D721Med (cell line): ENCODE measurements at regions not wholly inside any gene's neighbourhood (a gene's known extent, or its start where the extent isn't known, plus 50 kb on each side); places are given as distances from the start of the nearest gene placed in this dataset.
"Not testable (repeated sequence)": the region's sequence is repeated elsewhere in the genome, so short reads cannot be mapped to it uniquely, and the experiment has no call there.

Experiments
- DNase-seq: peaks from one replicate; pipeline ENCODE4 v3.0.0; 2011; ENCODE audit warnings: low spot score; ENCODE audit not compliant: insufficient read length
- FAIRE-seq: peaks from 2 replicates; lab custom pipeline; 2011; peaks lifted over from hg19 to GRCh38; lab: Jason Lieb, UNC
- TF ChIP-seq, protein P1 (sequence below): IDR thresholded peaks from 2 replicates; pipeline ENCODE4 v1.5.1; 2012; ENCODE audit warnings: mild to moderate bottlenecking, control low read depth; ENCODE audit not compliant: insufficient read depth; ENCODE audit errors: missing control alignments

DNA sequence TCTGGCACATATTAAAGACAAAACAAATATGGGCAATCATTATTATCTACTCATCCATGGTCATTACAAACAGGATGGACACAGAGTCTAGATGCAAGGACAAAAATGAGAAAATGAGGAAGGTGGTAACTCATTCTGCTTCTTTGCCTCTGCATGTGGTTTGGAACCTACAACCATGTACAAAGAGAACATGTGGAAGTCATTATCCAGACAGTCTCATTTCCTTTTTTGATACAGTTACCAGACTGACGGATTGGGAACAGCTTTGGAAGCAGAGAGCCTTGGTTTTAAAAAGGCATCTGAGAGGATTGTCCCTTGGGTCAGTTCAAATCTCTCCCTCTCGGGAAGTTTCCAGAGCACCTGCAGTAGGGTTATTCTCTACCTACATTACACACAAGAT is 433.4 kb upstream of the TNC start:
- no peak for FAIRE-seq
- TF ChIP-seq, protein P1, sequence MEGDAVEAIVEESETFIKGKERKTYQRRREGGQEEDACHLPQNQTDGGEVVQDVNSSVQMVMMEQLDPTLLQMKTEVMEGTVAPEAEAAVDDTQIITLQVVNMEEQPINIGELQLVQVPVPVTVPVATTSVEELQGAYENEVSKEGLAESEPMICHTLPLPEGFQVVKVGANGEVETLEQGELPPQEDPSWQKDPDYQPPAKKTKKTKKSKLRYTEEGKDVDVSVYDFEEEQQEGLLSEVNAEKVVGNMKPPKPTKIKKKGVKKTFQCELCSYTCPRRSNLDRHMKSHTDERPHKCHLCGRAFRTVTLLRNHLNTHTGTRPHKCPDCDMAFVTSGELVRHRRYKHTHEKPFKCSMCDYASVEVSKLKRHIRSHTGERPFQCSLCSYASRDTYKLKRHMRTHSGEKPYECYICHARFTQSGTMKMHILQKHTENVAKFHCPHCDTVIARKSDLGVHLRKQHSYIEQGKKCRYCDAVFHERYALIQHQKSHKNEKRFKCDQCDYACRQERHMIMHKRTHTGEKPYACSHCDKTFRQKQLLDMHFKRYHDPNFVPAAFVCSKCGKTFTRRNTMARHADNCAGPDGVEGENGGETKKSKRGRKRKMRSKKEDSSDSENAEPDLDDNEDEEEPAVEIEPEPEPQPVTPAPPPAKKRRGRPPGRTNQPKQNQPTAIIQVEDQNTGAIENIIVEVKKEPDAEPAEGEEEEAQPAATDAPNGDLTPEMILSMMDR: no peak
- DNase-seq: no peak

DNA sequence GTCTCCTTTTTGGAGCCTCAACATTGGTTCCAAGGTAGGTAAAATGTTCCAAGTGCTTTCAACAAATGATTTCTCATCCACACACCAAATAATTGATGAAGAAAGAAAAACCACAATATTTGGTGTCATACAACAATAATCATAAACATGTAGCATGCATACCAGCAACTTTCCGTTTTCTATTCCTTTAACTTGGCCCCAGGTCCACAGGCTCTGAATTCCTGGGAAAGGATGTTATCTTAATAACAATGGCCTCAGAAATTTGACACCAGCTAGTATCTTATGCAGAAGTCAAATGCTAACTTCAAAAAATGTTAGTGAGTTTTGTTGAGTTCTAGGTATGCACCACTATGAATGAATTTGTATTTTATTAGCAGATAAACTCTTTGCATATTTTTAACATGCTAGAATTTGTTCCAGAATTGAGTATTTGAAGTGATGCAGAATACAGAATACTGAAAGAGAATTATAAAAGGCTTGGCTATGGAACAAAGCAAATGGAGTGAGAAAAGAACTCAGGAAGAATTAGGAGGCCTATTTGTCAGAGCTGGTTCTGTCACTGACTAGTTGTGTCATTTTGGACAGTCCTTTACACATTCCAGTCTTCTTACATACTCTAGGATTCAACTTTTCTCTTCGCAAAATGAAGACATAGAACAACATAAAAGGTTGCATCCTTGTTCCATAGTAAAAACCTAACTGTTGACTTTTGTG is 435.3 kb upstream of the TNC start:
- no peak for DNase-seq
- TF ChIP-seq, protein P1: no peak
- no peak for FAIRE-seq

DNA sequence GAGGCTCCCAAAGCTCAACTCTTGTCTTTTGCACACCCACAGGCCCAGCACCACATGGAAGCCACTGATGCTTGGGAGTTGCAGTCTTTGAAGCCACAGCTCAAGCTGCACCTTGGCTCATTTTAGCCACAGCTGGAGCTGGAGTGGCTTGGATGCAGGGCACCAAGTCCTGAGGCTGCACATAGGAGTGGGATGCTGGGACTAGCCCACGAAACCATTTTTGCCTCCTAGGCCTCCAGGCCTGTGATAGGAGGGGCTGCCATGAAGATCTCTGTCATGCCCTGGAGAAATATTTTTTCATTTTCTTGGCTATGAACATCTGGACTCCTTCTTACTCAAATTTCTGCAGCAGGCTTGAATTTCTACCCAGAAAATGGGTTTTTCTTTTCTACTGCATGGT is 438.5 kb upstream of the TNC start:
- TF ChIP-seq, protein P1: no peak
- DNase-seq (no peak), FAIRE-seq (no peak)

DNA sequence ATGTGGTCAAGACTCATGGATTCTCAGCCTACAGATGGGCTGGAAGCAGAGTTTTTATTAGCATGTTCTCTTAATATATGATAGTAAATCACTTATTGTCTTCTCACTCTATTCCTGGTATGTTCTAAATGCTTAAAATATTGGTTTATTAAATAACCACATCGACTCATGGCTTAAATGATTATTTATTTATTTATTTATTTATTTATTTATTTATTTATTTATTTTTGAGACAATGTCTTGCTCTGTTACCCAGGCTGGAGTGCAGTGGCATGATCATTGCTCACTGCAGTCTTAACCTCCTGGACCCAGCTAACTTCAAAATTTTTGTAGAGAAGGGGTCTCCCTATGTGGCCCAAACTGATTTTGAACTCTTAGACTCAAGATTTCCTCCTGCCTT is 457.2 kb upstream of the TNC start:
- DNase-seq: no peak
- TF ChIP-seq, protein P1: no peak
- no peak for FAIRE-seq

DNA sequence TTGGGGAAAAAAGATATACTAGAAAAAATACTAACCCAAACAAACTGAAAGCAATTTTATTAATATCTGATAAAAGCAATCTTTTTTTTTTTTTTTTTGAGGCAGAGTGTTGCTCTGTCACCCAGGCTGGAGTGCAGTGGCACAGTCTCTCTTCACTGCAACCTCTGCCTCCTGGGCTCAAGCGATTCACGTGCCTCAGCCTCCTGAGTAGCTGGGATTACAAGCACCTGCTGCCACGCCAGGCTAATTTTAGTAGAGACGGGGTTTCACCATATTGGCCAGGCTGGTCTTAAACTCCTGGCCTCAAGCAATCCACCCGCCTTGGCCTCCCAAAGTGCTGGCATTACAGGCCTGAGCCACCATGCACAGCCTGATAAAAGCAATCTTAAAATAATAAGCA is 467.5 kb upstream of the TNC start:
- DNase-seq, FAIRE-seq: not testable (repeated sequence)

DNA sequence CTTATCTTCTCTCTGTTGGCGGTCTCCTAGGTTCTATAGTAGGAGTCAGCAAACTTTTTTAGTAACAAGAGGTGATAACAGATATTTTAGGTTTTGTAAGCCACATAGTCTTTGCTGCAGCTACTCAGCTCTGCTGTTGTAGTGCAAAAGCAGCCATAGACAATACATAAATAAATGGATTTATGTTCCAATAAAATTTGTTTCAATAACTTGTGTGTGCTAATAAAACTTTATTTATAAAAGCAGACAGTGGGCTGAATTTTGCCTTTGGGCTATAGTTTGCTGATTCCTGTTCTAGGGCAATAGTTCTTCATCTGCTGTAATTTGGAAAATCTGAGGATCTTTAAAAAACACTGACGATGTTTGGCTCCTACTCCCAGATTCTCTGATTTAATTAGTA is 469.4 kb upstream of the TNC start:
- FAIRE-seq: no peak

DNA sequence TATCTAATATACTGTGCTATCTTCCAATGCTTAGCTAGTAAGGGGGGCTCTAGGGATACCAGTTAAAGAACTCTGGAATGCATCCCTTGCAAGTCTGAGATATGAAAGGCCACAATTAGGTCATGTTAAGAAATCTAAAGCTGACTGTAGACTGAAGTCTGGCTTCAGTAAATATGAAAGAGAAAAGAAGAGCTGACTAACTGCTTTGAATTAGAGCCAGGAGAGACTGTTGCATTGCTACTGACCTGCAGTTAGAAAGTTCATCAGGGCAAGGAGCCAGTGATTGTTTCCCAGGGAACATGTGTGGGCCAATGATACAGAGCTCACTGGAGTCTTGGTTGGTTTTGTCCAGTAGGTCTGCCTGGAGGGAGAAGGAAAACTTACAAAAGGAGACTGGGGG is 472.1 kb upstream of the TNC start:
- DNase-seq: no peak
- no peak for FAIRE-seq
- TF ChIP-seq, protein P1: no peak

More for the DNA sequence above, 469.4 kb upstream of the TNC start:
- TF ChIP-seq, protein P1: no peak
- DNase-seq: no peak
